Bronchial epithelial cell (primary cell): ENCODE measurements at regions not wholly inside any gene's neighbourhood (a gene's known extent, or its start where the extent isn't known, plus 50 kb on each side); places are given as distances from the start of the nearest gene placed in this dataset.

ENCODE experiments used
- DNase-seq: peaks from one replicate; pipeline ENCODE4 v3.0.0-alpha.2; 2010; ENCODE audit warnings: low read depth
- FAIRE-seq: peaks from 2 replicates; lab custom pipeline; 2011; peaks lifted over from hg19 to GRCh38; lab: Jason Lieb, UNC
- H3K27me3 ChIP-seq: 2 replicates; pipeline ENCODE4 v1.5.1; 2011; ENCODE audit warnings: low read length; ENCODE audit not compliant: control insufficient read depth, insufficient read depth
- H3K36me3 ChIP-seq: 2 replicates; pipeline ENCODE4 v1.5.1; 2011; ENCODE audit warnings: low read length; ENCODE audit not compliant: control insufficient read depth, insufficient read depth
- H3K4me3 ChIP-seq: 2 replicates; pipeline ENCODE4 v1.5.1; 2011; ENCODE audit warnings: mild to moderate bottlenecking, low read depth, low read length, control low read depth
- TF ChIP-seq, protein P1 (sequence below): IDR thresholded peaks from 2 replicates; pipeline ENCODE4 v1.5.1; 2011; ENCODE audit warnings: mild to moderate bottlenecking, moderate library complexity, low read length, control low read depth, inconsistent platforms; ENCODE audit not compliant: insufficient read depth, severe bottlenecking

DNA sequence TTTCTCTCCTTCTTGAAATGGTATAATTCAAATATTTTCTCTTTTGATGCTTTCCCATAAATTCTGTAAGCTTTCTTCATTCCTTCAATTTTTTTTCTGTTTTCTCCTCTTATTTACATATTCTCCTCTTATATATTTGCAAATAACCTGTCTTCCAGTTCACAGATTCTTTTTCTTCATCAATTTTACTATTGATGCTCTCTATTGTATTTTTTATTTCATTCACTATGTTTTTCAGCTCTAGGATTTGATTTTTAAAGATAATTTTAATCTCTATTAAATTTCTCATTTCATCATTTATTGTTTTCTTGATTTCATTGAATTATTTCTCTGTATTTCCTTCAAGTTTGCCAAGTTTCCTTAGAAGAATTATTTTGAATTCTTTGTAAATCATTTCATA is 54.0 kb upstream of the PRPS1L1 start:
- no peak for FAIRE-seq
- H3K27me3 ChIP-seq = peaks cover 3% of the 10 kb centered on the region

DNA sequence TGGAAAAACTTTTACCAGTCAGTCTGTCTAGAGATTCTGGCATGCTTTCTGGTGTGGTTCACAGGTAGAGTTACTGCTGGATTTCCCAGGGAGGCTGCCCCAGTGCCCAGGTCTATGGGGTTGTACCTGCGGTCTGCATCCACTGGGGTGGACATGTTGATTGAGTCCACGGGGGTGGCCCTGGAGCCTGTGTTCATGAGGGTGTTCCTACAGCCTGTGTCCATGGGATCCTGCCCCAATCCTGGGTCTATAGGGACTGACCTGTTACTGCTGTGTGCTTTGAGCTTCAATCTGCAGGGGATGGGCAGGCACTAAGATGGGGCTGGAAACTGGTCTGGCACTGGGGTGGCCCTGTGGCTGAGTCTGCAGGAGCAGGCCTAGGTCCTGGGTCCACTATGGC is 54.5 kb upstream of the PRPS1L1 start:
- H3K4me3 ChIP-seq = no peak overlapping the region
- no peak for FAIRE-seq
- DNase-seq = no peak
- H3K36me3 ChIP-seq = no peaks in the 10 kb centered on the region
- peaks cover 6% of the 10 kb centered on the region for H3K27me3 ChIP-seq
- TF ChIP-seq, protein P1, sequence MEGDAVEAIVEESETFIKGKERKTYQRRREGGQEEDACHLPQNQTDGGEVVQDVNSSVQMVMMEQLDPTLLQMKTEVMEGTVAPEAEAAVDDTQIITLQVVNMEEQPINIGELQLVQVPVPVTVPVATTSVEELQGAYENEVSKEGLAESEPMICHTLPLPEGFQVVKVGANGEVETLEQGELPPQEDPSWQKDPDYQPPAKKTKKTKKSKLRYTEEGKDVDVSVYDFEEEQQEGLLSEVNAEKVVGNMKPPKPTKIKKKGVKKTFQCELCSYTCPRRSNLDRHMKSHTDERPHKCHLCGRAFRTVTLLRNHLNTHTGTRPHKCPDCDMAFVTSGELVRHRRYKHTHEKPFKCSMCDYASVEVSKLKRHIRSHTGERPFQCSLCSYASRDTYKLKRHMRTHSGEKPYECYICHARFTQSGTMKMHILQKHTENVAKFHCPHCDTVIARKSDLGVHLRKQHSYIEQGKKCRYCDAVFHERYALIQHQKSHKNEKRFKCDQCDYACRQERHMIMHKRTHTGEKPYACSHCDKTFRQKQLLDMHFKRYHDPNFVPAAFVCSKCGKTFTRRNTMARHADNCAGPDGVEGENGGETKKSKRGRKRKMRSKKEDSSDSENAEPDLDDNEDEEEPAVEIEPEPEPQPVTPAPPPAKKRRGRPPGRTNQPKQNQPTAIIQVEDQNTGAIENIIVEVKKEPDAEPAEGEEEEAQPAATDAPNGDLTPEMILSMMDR = no peak

More for the DNA sequence above, 54.0 kb upstream of the PRPS1L1 start:
- TF ChIP-seq, protein P1 = no peak
- Histone ChIP-seq H3K4me3 (no peak overlapping the region), H3K36me3 (no peaks in the 10 kb centered on the region)
- DNase-seq = no peak

DNA sequence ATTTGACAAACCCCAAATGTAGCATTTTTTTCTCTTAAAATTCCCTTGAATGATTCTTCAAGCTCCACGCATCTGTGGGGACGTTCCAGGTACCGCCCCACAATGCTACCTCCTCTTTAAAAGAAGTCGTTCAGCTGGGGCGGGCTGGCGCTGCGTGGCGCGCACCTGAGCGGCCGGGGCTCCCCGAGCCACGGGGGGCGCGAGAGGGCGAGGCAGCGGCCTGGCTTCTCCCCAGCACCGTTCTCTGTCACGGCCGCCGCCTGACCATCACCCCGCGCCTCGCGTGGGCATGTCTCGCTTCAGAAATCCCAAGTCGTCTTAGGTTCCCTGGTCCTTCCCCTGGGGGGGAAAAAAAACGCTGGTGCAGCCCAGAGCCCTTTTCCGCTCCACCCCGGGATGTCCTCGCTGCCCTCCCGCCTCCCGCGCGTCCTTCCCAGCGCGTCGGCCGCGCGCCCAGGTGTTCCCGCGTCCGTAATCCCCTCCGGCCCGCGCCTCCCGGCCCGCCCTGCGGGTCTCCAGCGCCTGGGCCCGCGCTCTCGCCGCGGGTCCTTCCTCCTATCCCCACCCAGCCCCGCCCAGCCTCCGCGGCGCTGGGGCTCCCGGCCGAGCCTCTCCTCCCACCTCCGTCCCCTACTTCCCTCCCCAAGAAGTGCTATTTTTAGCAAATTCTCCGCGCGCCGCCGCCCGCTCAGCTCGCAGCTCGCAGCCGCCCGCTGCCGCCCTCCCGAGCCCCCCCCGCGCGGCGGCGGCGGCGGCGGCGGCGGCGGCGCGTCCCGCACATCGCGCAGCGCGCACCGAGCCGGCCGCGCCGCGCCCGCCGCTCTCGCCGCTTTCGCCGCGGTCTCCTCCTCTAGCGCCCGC is 58.7 kb upstream of the PRPS1L1 start:
- no peak for FAIRE-seq
- H3K36me3 ChIP-seq = no peaks in the 10 kb centered on the region
- H3K27me3 ChIP-seq = peaks cover 18% of the 10 kb centered on the region
- DNase-seq = no peak
- peak overlapping the region; percentile 44 for H3K4me3 ChIP-seq
- TF ChIP-seq, protein P1 = peak; percentile 7

DNA sequence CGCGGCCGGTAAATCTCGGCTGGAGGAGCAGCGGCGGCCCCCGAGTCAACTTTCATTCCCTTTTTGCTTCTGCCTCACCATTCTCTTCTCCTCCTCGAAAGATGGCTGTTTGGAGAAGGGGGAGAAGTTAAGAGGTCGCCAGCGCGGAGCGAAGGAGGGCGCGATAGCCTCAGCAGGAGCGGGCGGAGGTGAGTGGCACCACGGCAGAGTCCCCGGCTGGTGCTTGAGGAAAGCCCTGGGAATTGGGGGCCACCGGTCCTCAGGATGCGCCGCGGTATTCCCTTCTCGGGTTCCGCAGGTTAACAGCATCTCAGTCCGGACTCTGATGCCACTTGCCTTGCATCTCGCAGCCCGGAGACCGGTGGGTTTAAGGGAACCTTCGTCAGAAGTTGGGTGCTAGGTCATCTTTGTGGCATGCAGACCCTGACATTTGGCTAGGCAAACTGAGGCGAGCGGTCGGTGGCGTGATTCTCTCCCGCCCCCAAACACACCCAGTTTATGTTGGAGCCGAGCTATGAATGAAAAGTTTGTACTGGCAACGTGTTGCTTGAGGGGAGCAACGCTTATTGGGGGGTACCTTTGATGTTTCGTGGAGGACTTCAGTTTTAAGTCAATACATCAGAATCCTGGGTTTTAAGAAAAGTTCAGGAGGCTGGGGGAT is 59.5 kb upstream of the PRPS1L1 start:
- H3K27me3 ChIP-seq = peaks cover 18% of the 10 kb centered on the region
- FAIRE-seq (no peak), DNase-seq (no peak)
- TF ChIP-seq, protein P1 = no peak
- H3K4me3 ChIP-seq = peak overlapping the region; percentile 44
- H3K36me3 ChIP-seq = no peaks in the 10 kb centered on the region

DNA sequence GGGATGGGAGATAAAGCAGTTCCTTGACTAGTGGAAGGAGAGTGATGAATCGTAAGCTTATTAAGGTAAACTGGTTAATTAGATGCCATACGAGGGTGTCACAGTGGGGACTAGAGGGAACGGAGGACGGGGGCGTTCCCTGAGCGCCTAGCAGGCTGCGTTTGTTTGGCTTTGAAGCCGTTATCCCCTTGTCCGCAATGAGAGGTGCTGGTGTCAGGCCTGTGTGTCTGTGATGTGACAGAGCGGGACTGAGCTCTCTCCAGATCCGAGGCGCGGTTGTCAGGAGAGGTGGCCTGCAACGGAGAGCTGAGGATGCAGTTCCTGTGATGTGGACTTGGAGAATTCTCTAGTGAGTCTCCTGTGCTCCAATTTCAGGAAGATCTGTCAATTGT is 60.0 kb upstream of the PRPS1L1 start:
- FAIRE-seq (peak; percentile 28), DNase-seq (no peak)
- no peak overlapping the region for H3K4me3 ChIP-seq
- peaks cover 18% of the 10 kb centered on the region for H3K27me3 ChIP-seq
- TF ChIP-seq, protein P1 = no peak
- no peaks in the 10 kb centered on the region for H3K36me3 ChIP-seq
